ENCODE measurements at regions not wholly inside any gene's neighbourhood (a gene's known extent, or its start where the extent isn't known, plus 50 kb on each side); places are given as distances from the start of the nearest gene placed in this dataset.

GRCh38 chr2:66890166-66890742 lies 455.3 kb downstream of the MEIS1 start:
- TF ChIP-seq GATA2 (IDR thresholded peaks at IDR 0.05; ENCODE audit: low read depth, low read length) (no peak), GATA3 (IDR thresholded peaks at IDR 0.05; ENCODE audit: low read depth, low read length) (no peak)

Measured in SH-SY5Y (cell line).